Heart left ventricle (tissue), 13 donors: ENCODE measurements at regions not wholly inside any gene's neighbourhood (a gene's known extent, or its start where the extent isn't known, plus 50 kb on each side); places are given as distances from the start of the nearest gene placed in this dataset.

ENCODE experiments used
- POLR2A ChIP-seq, 2 donors: fragments of 450-650 bp; IDR thresholded peaks; one replicate each; pipeline ENCODE4 v1.6.1; 2017; ENCODE audit warnings: antibody characterized with exemption in 2 of 2, mild to moderate bottlenecking in 2 of 2, moderate library complexity in 2 of 2
- TF ChIP-seq, protein P1 (sequence below), 12 donors: fragments of 200-600 bp; sonication (generic) in 4 of 12; IDR thresholded peaks; one replicate each; pipeline versions ENCODE4 v1.5.0 to v1.8.0; 2018 to 2022; ENCODE audit warnings: antibody characterized with exemption in 12 of 12, mild to moderate bottlenecking in 5 of 12
- donor health status: ischemic (EF 13 %, LVEDD 7.1; RV severe dilation, severe dysfunction).
- donor health status: DM: no; HTN: yes; CAD: no.
- donor health status: DM: no; HTN: no; CAD: no.
- donor health status: ischemic (EF 25% LVEDD 6.9; RV normal size, moderate dysfunction).
- donor health status: ischemic (EF 25% LVEDD 5.7; RV mildly dilated, moderate dysfunction).
- donor health status: ischemic (EF 35%, LVEDD 5.7; RV mildly dilated, moderate dysfunction).
- donor health status: nonischemic (EF 11% LVEDD 7.7; RV severe dilation, severe dysfunction).
- donor health status: DM: yes; HTN: yes; CAD: no.
- donor health status: PGD.
- donor health status: ischemic (EF 29% LVEDD 5.4; RV normal size, mild dysfunction).
- donor health status: nonischemic (EF 23%, LVEDD 6.1; RV moderate dilation, normal function).

DNA sequence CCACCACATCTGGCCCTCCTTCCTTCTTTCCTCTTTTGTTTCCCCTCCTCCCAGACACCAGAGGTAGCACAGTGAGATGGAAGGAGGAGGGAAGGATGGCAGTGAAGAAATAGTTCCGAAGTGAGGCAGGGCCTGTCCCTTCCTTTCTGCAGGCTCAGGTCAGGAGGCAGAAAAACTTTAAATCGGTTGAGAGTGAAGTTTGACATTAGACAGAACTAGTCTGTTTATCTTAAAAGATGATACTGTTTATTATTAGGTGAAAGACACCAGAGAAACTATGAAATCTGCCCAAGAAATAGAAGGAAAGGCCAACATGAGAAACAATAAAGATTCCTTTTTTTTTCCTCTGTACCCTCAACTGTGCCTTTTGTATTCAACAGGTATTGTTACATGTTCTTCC is 670.3 kb downstream of the UTRN start:
- TF ChIP-seq, protein P1, sequence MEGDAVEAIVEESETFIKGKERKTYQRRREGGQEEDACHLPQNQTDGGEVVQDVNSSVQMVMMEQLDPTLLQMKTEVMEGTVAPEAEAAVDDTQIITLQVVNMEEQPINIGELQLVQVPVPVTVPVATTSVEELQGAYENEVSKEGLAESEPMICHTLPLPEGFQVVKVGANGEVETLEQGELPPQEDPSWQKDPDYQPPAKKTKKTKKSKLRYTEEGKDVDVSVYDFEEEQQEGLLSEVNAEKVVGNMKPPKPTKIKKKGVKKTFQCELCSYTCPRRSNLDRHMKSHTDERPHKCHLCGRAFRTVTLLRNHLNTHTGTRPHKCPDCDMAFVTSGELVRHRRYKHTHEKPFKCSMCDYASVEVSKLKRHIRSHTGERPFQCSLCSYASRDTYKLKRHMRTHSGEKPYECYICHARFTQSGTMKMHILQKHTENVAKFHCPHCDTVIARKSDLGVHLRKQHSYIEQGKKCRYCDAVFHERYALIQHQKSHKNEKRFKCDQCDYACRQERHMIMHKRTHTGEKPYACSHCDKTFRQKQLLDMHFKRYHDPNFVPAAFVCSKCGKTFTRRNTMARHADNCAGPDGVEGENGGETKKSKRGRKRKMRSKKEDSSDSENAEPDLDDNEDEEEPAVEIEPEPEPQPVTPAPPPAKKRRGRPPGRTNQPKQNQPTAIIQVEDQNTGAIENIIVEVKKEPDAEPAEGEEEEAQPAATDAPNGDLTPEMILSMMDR (IDR thresholded peaks at IDR 0.05) = no peak
- no peak for TF ChIP-seq POLR2A (IDR thresholded peaks at IDR 0.05)
